GM12878 (cell line): ENCODE measurements at regions not wholly inside any gene's neighbourhood (a gene's known extent, or its start where the extent isn't known, plus 50 kb on each side); places are given as distances from the start of the nearest gene placed in this dataset.

Experiments used
- EZH2 ChIP-seq: IDR thresholded peaks from 2 replicates; pipeline ENCODE4 v1.6.1; 2012; ENCODE audit warnings: low read depth, mild to moderate bottlenecking, control low read depth, inconsistent platforms, low read length, borderline replicate concordance; ENCODE audit not compliant: control insufficient read depth
- MTA3 ChIP-seq: IDR thresholded peaks from 2 replicates; pipeline ENCODE4 v1.6.1; 2012; ENCODE audit warnings: low read length, inconsistent platforms, borderline replicate concordance
- MXI1 ChIP-seq: fragments of 150-350 bp; IDR thresholded peaks from 2 replicates; pipeline ENCODE4 v1.6.1; 2011; ENCODE audit warnings: low read depth, mild to moderate bottlenecking, inconsistent platforms, low read length, improper control_type of control experiment
- NFIC ChIP-seq: IDR thresholded peaks from 2 replicates; pipeline ENCODE4 v1.6.1; 2012; ENCODE audit warnings: low read depth, mild to moderate bottlenecking, inconsistent platforms, low read length, moderate library complexity
- POLR2A ChIP-seq: IDR thresholded peaks from 2 replicates; pipeline ENCODE4 v1.6.1; 2011; ENCODE audit warnings: low read depth, mild to moderate bottlenecking, low read length
- POLR2AphosphoS5 ChIP-seq: IDR thresholded peaks from 2 replicates; pipeline ENCODE4 v1.6.1; 2011; ENCODE audit warnings: mild to moderate bottlenecking, low read length, inconsistent platforms
- RAD21 ChIP-seq: IDR thresholded peaks from 2 replicates; pipeline ENCODE4 v1.6.1; 2011; ENCODE audit warnings: mild to moderate bottlenecking, low read depth, low read length, moderate library complexity; ENCODE audit not compliant: insufficient read depth
- RCOR1 ChIP-seq: conservative IDR thresholded peaks from 2 replicates; pipeline ENCODE4 v1.6.1; 2012; ENCODE audit warnings: low read depth, low read length, improper control_type of control experiment
- REST ChIP-seq: IDR thresholded peaks from 2 replicates; pipeline ENCODE4 v1.6.1; 2012; ENCODE audit warnings: mild to moderate bottlenecking, low read depth, low read length
- SMARCA5 ChIP-seq: fragments of 450-650 bp; IDR thresholded peaks from 2 replicates; pipeline ENCODE4 v1.6.1; 2017; ENCODE audit warnings: mild to moderate bottlenecking
- YBX1 ChIP-seq: fragments of 450-650 bp; IDR thresholded peaks from 2 replicates; pipeline ENCODE4 v1.6.1; 2016; ENCODE audit warnings: antibody characterized with exemption
- ZNF274 ChIP-seq: IDR thresholded peaks from one replicate; pipeline ENCODE4 v1.8.0; 2011; ENCODE audit not compliant: insufficient read length, insufficient read depth
- ZNF384 ChIP-seq: IDR thresholded peaks from 2 replicates; pipeline ENCODE4 v1.6.1; 2012; ENCODE audit warnings: low read depth, mild to moderate bottlenecking, low read length, improper control_type of control experiment, borderline replicate concordance
- TF ChIP-seq, protein P1 (sequence below), 3 experiments: IDR thresholded peaks in 2 of 3; conservative IDR thresholded peaks in 1 of 3; 2 replicates each; pipeline ENCODE4 v1.5.1; 2011; ENCODE audit warnings: low read depth in 3 of 3, low read length in 3 of 3, mild to moderate bottlenecking in 3 of 3, control low read depth in 2 of 3, moderate library complexity in 2 of 3, inconsistent platforms in 1 of 3, mixed read lengths in 1 of 3; ENCODE audit not compliant: control insufficient read depth in 2 of 3, insufficient read depth in 1 of 3; ENCODE audit errors: extremely low read depth in 1 of 3

GRCh38 chr2:173458991-173459780, 104.5 kb downstream of the CDCA7 start:
- TF ChIP-seq, protein P1, sequence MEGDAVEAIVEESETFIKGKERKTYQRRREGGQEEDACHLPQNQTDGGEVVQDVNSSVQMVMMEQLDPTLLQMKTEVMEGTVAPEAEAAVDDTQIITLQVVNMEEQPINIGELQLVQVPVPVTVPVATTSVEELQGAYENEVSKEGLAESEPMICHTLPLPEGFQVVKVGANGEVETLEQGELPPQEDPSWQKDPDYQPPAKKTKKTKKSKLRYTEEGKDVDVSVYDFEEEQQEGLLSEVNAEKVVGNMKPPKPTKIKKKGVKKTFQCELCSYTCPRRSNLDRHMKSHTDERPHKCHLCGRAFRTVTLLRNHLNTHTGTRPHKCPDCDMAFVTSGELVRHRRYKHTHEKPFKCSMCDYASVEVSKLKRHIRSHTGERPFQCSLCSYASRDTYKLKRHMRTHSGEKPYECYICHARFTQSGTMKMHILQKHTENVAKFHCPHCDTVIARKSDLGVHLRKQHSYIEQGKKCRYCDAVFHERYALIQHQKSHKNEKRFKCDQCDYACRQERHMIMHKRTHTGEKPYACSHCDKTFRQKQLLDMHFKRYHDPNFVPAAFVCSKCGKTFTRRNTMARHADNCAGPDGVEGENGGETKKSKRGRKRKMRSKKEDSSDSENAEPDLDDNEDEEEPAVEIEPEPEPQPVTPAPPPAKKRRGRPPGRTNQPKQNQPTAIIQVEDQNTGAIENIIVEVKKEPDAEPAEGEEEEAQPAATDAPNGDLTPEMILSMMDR (IDR thresholded peaks at IDR 0.05 in 2 of 3, conservative IDR thresholded peaks at IDR 0.05 in 1 of 3; ENCODE audit: control insufficient read depth in 2 of 3, extremely low read depth in 1 of 3, insufficient read depth in 1 of 3, low read depth in 3 of 3, low read length in 3 of 3), result no peak
- no peak for TF ChIP-seq RAD21
- TF ChIP-seq ZNF384, result no peak
- no peak for TF ChIP-seq REST
- TF ChIP-seq YBX1, result no peak
- TF ChIP-seq SMARCA5, result no peak
- no peak for TF ChIP-seq MXI1
- TF ChIP-seq RCOR1, result no peak
- TF ChIP-seq POLR2AphosphoS5, result no peak
- TF ChIP-seq MTA3, result no peak
- no peak for TF ChIP-seq EZH2
- no peak for TF ChIP-seq POLR2A
- TF ChIP-seq NFIC, result no peak
- TF ChIP-seq ZNF274, result no peak
